ENCODE measurements at regions not wholly inside any gene's neighbourhood (a gene's known extent, or its start where the extent isn't known, plus 50 kb on each side); places are given as distances from the start of the nearest gene placed in this dataset.

- TF ChIP-seq CTCF (IDR thresholded peaks at IDR 0.05), result no peak
- no peak for TF ChIP-seq EP300 (IDR thresholded peaks at IDR 0.05; ENCODE audit: borderline replicate concordance in 1 of 2, low read depth in 1 of 2, low read length in 1 of 2)
- TF ChIP-seq EZH2phosphoT487 (IDR thresholded peaks at IDR 0.05; ENCODE audit: borderline replicate concordance, low read depth), result no peak
- TF ChIP-seq RXRA (IDR thresholded peaks at IDR 0.05; ENCODE audit: borderline replicate concordance, low read depth), result no peak
Measured at GRCh38 chr6:54014440-54014839, 96.8 kb upstream of the MLIP start.
